Breast epithelium (tissue), 4 donors: ENCODE measurements at regions not wholly inside any gene's neighbourhood (a gene's known extent, or its start where the extent isn't known, plus 50 kb on each side); places are given as distances from the start of the nearest gene placed in this dataset.

Experiments used
- DNase-seq, 2 donors: peaks; one replicate each; pipeline ENCODE4 v3.0.0-alpha.2; 2019; ENCODE audit warnings: low spot score in 2 of 2
- H3K27ac ChIP-seq, 2 donors: fragments of 200-600 bp; sonication (generic) in 1 of 2; one replicate each; pipeline ENCODE4 v1.5.1; 2016 to 2019; ENCODE audit warnings: mild to moderate bottlenecking in 1 of 2
- H3K27me3 ChIP-seq, 2 donors: fragments of 200-600 bp; sonication (generic) in 1 of 2; one replicate each; pipeline versions ENCODE4 v1.5.1 to v1.6.0; 2017 to 2019; ENCODE audit warnings: control low read depth in 1 of 2, mild to moderate bottlenecking in 1 of 2
- H3K36me3 ChIP-seq: fragments of 200-600 bp; one replicate; pipeline ENCODE4 v1.5.1; 2019
- H3K4me1 ChIP-seq, 2 donors: fragments of 200-600 bp; sonication (generic); one replicate each; pipeline ENCODE4 v1.5.1; 2016 to 2019; ENCODE audit warnings: control low read depth in 1 of 2
- H3K4me3 ChIP-seq, 3 donors: fragments of 200-600 bp; sonication (generic); 1 replicate in 2 of 3; 2 replicates in 1 of 3; pipeline ENCODE4 v1.5.1; 2016 to 2019; ENCODE audit warnings: mild to moderate bottlenecking in 3 of 3, moderate library complexity in 2 of 3
- H3K9me3 ChIP-seq, 2 donors: fragments of 200-600 bp; sonication (generic) in 1 of 2; one replicate each; pipeline ENCODE4 v1.5.1; 2016 to 2019; ENCODE audit warnings: control low read depth in 1 of 2
- CTCF ChIP-seq, 3 donors: fragments of 450-650 bp; IDR thresholded peaks; one replicate each; pipeline ENCODE4 v1.5.1; 2016 to 2017; ENCODE audit warnings: antibody characterized with exemption in 3 of 3, mild to moderate bottlenecking in 3 of 3, moderate library complexity in 3 of 3
- POLR2A ChIP-seq: fragments of 450-650 bp; IDR thresholded peaks from one replicate; pipeline ENCODE4 v1.6.1; 2016; ENCODE audit warnings: antibody characterized with exemption, mild to moderate bottlenecking, moderate library complexity
- POLR2AphosphoS5 ChIP-seq, 3 donors: sonication (generic); formaldehyde crosslinking; IDR thresholded peaks; one replicate each; pipeline ENCODE4 v1.6.1; 2017; ENCODE audit warnings: antibody characterized with exemption in 3 of 3
- intact Hi-C: fragments of 100-400 bp; cut with DNase I; formaldehyde crosslinking; loops from one replicate; pipeline ENCODE4 v1.15.1; 2023; ENCODE audit warnings: low total_unique reads

- intact Hi-C loops, result no loop called here
- Histone ChIP-seq H3K27me3 (no peaks in the 10 kb centered on the region), H3K27ac (no peak overlapping the region), H3K36me3 (no peaks in the 10 kb centered on the region), H3K4me3 (no peak overlapping the region), H3K4me1 (no peaks in the 10 kb centered on the region), H3K9me3 (no peaks in the 10 kb centered on the region)
- TF ChIP-seq POLR2A, result no peak
- no peak for TF ChIP-seq POLR2AphosphoS5 (IDR thresholded peaks at IDR 0.05)
- TF ChIP-seq CTCF (IDR thresholded peaks at IDR 0.05), result no peak
- DNase-seq, result no peak
These were observed 199.7 kb downstream of the HINT1 start for GRCh38 chr5:130965360-130965759.

- Histone ChIP-seq H3K4me3 (no peak overlapping the region), H3K4me1 (no peaks in the 10 kb centered on the region), H3K9me3 (no peaks in the 10 kb centered on the region), H3K36me3 (no peaks in the 10 kb centered on the region), H3K27ac (no peak overlapping the region), H3K27me3 (no peaks in the 10 kb centered on the region)
- no peak for DNase-seq
- intact Hi-C loops, result no loop called here
- no peak for TF ChIP-seq POLR2A
- TF ChIP-seq POLR2AphosphoS5 (IDR thresholded peaks at IDR 0.05), result no peak
- no peak for TF ChIP-seq CTCF (IDR thresholded peaks at IDR 0.05)
These were observed 200.5 kb downstream of the HINT1 start for GRCh38 chr5:130964231-130965202.

DNA sequence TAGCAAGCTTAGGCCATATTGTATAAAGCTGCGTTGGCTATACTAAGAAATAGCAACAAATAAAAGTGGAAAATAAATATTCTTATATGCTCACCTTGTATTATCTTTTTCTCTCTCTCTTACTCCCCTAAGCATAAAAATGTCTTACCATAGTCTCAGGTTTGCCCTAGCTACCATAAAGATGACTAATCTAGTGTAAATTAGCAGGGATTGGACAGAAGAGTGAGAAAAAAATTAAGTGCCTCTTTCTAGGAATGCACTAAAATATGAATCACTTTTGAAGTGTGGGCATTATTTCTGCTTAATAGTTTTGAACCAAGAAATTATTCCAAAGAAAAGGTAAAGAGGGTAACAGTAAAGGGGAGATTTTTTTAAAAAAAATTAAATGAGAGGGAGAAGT, 201.3 kb downstream of the HINT1 start:
- Histone ChIP-seq H3K27me3 (no peaks in the 10 kb centered on the region), H3K4me1 (no peaks in the 10 kb centered on the region), H3K4me3 (no peak overlapping the region), H3K36me3 (no peaks in the 10 kb centered on the region), H3K9me3 (no peaks in the 10 kb centered on the region), H3K27ac (no peak overlapping the region)
- intact Hi-C loops, result no loop called here
- DNase-seq, result no peak
- no peak for TF ChIP-seq POLR2A
- no peak for TF ChIP-seq POLR2AphosphoS5 (IDR thresholded peaks at IDR 0.05)
- TF ChIP-seq CTCF (IDR thresholded peaks at IDR 0.05), result no peak

GRCh38 chr5:130957151-130957550, 207.9 kb downstream of the HINT1 start:
- H3K4me3 ChIP-seq, result no peak overlapping the region
- H3K27me3 ChIP-seq, result no peaks in the 10 kb centered on the region
- H3K9me3 ChIP-seq, result no peaks in the 10 kb centered on the region
- H3K4me1 ChIP-seq, result no peaks in the 10 kb centered on the region
- no peak overlapping the region for H3K27ac ChIP-seq
- no peaks in the 10 kb centered on the region for H3K36me3 ChIP-seq
- DNase-seq, result no peak
- intact Hi-C loops, result no loop called here
- TF ChIP-seq POLR2A, result no peak
- TF ChIP-seq POLR2AphosphoS5 (IDR thresholded peaks at IDR 0.05), result no peak
- TF ChIP-seq CTCF (IDR thresholded peaks at IDR 0.05), result no peak

DNA sequence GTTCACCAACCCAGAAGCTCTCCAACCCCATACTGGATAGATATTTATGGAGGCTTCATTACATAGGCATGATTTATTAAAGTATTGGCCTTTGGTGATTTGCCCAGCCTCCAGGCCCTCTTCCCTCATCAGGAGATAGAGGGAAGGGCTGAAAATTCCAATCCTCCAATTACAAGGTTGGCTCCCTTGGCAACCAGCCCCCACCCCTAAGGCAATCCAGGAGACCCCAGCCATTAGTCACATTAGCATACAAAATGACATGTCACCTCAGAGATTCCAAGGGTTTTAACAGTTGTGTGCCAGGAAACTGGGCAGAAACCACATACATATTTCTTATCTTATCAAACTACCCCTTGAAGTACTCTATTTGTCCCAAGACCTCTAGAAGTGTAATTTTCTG, 210.0 kb downstream of the HINT1 start:
- TF ChIP-seq POLR2AphosphoS5 (IDR thresholded peaks at IDR 0.05) (no peak), POLR2A (no peak), CTCF (IDR thresholded peaks at IDR 0.05) (no peak)
- H3K27ac ChIP-seq, result no peak overlapping the region
- DNase-seq, result no peak
- H3K4me3 ChIP-seq, result no peak overlapping the region
- intact Hi-C loops, result no loop called here
- no peaks in the 10 kb centered on the region for H3K4me1 ChIP-seq
- H3K27me3 ChIP-seq, result no peaks in the 10 kb centered on the region
- H3K36me3 ChIP-seq, result no peaks in the 10 kb centered on the region
- H3K9me3 ChIP-seq, result no peaks in the 10 kb centered on the region
